Breast epithelium (tissue), 4 donors: ENCODE measurements at regions not wholly inside any gene's neighbourhood (a gene's known extent, or its start where the extent isn't known, plus 50 kb on each side); places are given as distances from the start of the nearest gene placed in this dataset.

ENCODE experiments used
- DNase-seq, 2 donors: peaks; one replicate each; pipeline ENCODE4 v3.0.0-alpha.2; 2019; ENCODE audit warnings: low spot score in 2 of 2
- H3K27ac ChIP-seq, 2 donors: fragments of 200-600 bp; sonication (generic) in 1 of 2; one replicate each; pipeline ENCODE4 v1.5.1; 2016 to 2019; ENCODE audit warnings: mild to moderate bottlenecking in 1 of 2
- H3K27me3 ChIP-seq, 2 donors: fragments of 200-600 bp; sonication (generic) in 1 of 2; one replicate each; pipeline versions ENCODE4 v1.5.1 to v1.6.0; 2017 to 2019; ENCODE audit warnings: control low read depth in 1 of 2, mild to moderate bottlenecking in 1 of 2
- H3K36me3 ChIP-seq: fragments of 200-600 bp; one replicate; pipeline ENCODE4 v1.5.1; 2019
- H3K4me1 ChIP-seq, 2 donors: fragments of 200-600 bp; sonication (generic); one replicate each; pipeline ENCODE4 v1.5.1; 2016 to 2019; ENCODE audit warnings: control low read depth in 1 of 2
- H3K4me3 ChIP-seq, 3 donors: fragments of 200-600 bp; sonication (generic); 1 replicate in 2 of 3; 2 replicates in 1 of 3; pipeline ENCODE4 v1.5.1; 2016 to 2019; ENCODE audit warnings: mild to moderate bottlenecking in 3 of 3, moderate library complexity in 2 of 3
- H3K9me3 ChIP-seq, 2 donors: fragments of 200-600 bp; sonication (generic) in 1 of 2; one replicate each; pipeline ENCODE4 v1.5.1; 2016 to 2019; ENCODE audit warnings: control low read depth in 1 of 2
- CTCF ChIP-seq, 3 donors: fragments of 450-650 bp; IDR thresholded peaks; one replicate each; pipeline ENCODE4 v1.5.1; 2016 to 2017; ENCODE audit warnings: antibody characterized with exemption in 3 of 3, mild to moderate bottlenecking in 3 of 3, moderate library complexity in 3 of 3
- POLR2A ChIP-seq: fragments of 450-650 bp; IDR thresholded peaks from one replicate; pipeline ENCODE4 v1.6.1; 2016; ENCODE audit warnings: antibody characterized with exemption, mild to moderate bottlenecking, moderate library complexity
- POLR2AphosphoS5 ChIP-seq, 3 donors: sonication (generic); formaldehyde crosslinking; IDR thresholded peaks; one replicate each; pipeline ENCODE4 v1.6.1; 2017; ENCODE audit warnings: antibody characterized with exemption in 3 of 3
- intact Hi-C: fragments of 100-400 bp; cut with DNase I; formaldehyde crosslinking; loops from one replicate; pipeline ENCODE4 v1.15.1; 2023; ENCODE audit warnings: low total_unique reads

- Histone ChIP-seq H3K27ac (peak overlapping the region; percentile 30 to 58), H3K9me3 (no peaks in the 10 kb centered on the region), H3K27me3 (no peaks in the 10 kb centered on the region), H3K4me3 (peak overlapping the region in 1 of 3 donors; percentile 25), H3K36me3 (no peaks in the 10 kb centered on the region), H3K4me1 (no peaks in the 10 kb centered on the region)
- peak in 1 of 2 donors; percentile 41 for DNase-seq
- TF ChIP-seq POLR2AphosphoS5 (IDR thresholded peaks at IDR 0.05) (no peak), CTCF (IDR thresholded peaks at IDR 0.05) (no peak), POLR2A (no peak)
- intact Hi-C loops = no loop called here
Observed at GRCh38 chr10:110363572-110364411, 59.1 kb upstream of the SMNDC1 start.

GRCh38 chr10:110364531-110364937 lies 59.8 kb upstream of the SMNDC1 start:
- no peak for TF ChIP-seq CTCF (IDR thresholded peaks at IDR 0.05)
- no peak for TF ChIP-seq POLR2A
- no peak for TF ChIP-seq POLR2AphosphoS5 (IDR thresholded peaks at IDR 0.05)
- peak overlapping the region in 1 of 2 donors; percentile 58 for H3K27ac ChIP-seq
- no peaks in the 10 kb centered on the region for H3K4me1 ChIP-seq
- no peaks in the 10 kb centered on the region for H3K27me3 ChIP-seq
- no peaks in the 10 kb centered on the region for H3K36me3 ChIP-seq
- H3K4me3 ChIP-seq = no peak overlapping the region
- intact Hi-C loops = no loop called here
- H3K9me3 ChIP-seq = no peaks in the 10 kb centered on the region
- DNase-seq = no peak

GRCh38 chr10:110365356-110366143 lies 60.8 kb upstream of the SMNDC1 start:
- Histone ChIP-seq H3K4me3 (no peak overlapping the region), H3K27ac (no peak overlapping the region), H3K9me3 (no peaks in the 10 kb centered on the region), H3K36me3 (no peaks in the 10 kb centered on the region), H3K27me3 (no peaks in the 10 kb centered on the region), H3K4me1 (no peaks in the 10 kb centered on the region)
- TF ChIP-seq CTCF (IDR thresholded peaks at IDR 0.05) = no peak
- no peak for TF ChIP-seq POLR2AphosphoS5 (IDR thresholded peaks at IDR 0.05)
- TF ChIP-seq POLR2A = no peak
- no peak for DNase-seq
- intact Hi-C loops = no loop called here

GRCh38 chr10:110366635-110367034 lies 61.9 kb upstream of the SMNDC1 start:
- H3K9me3 ChIP-seq = no peaks in the 10 kb centered on the region
- H3K4me3 ChIP-seq = no peak overlapping the region
- H3K4me1 ChIP-seq = no peaks in the 10 kb centered on the region
- no peak for TF ChIP-seq POLR2A
- no peak for TF ChIP-seq CTCF (IDR thresholded peaks at IDR 0.05)
- TF ChIP-seq POLR2AphosphoS5 (IDR thresholded peaks at IDR 0.05) = no peak
- no peak for DNase-seq
- no peak overlapping the region for H3K27ac ChIP-seq
- intact Hi-C loops = no loop called here
- no peaks in the 10 kb centered on the region for H3K27me3 ChIP-seq
- no peaks in the 10 kb centered on the region for H3K36me3 ChIP-seq

- Histone ChIP-seq H3K36me3 (no peaks in the 10 kb centered on the region), H3K27me3 (no peaks in the 10 kb centered on the region), H3K9me3 (no peaks in the 10 kb centered on the region), H3K4me3 (no peak overlapping the region), H3K4me1 (no peaks in the 10 kb centered on the region), H3K27ac (no peak overlapping the region)
- no peak for DNase-seq
- intact Hi-C loops = no loop called here
- TF ChIP-seq CTCF (IDR thresholded peaks at IDR 0.05) (no peak), POLR2A (no peak), POLR2AphosphoS5 (IDR thresholded peaks at IDR 0.05) (no peak)
Observed at GRCh38 chr10:110368002-110368401, 63.3 kb upstream of the SMNDC1 start.
